ENCODE measurements at regions not wholly inside any gene's neighbourhood (a gene's known extent, or its start where the extent isn't known, plus 50 kb on each side); places are given as distances from the start of the nearest gene placed in this dataset.

- DNase-seq, result no peak
Observed at GRCh38 chr14:81673930-81674329, 140.3 kb upstream of the SEL1L start.

DNA sequence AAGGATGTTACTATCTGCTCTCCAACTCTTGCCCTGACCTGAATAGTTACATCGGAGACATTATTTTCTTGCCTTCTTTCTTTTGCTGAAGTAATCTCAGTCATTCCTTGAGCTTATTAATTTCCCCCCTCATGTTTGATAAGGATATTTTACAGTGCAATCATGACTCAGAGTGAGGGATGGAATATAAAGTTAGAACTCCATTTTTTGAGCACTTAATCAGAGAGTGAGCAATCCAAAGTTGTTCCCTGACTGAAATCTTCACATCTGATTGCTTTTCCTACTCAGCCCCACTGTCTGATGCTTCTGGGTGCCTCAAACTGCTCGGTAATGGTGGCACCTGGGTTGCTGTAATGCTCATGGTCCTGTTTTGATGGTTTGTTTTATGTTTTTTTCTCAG, 142.7 kb upstream of the SEL1L start:
- no peak for DNase-seq

- no peak for DNase-seq
Observed at GRCh38 chr14:81676879-81677278, 143.2 kb upstream of the SEL1L start.

GRCh38 chr14:81677736-81678135, 144.1 kb upstream of the SEL1L start:
- DNase-seq, result no peak

GRCh38 chr14:81679226-81679625, 145.6 kb upstream of the SEL1L start:
- DNase-seq, result no peak

DNA sequence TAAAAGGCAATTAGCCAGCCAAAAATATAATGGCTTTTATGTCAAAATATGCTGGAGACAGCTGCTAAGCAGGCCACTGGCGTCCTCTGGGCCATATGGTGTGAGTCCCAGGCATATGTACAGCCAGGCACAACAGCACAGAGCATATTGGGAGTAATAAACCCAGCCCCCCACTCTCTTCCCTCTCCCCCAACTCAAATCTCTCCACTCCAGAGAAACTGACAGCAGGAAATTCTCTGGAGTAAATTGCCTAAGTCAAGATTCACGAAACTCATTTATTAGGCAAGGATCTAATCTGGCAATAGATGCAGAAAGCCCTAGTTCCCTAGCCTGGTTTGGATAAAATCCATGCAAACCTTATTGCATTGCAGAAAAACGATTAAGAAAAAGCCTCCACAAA, 147.9 kb upstream of the SEL1L start:
- no peak for DNase-seq

- no peak for DNase-seq
Observed at GRCh38 chr14:81682134-81682533, 148.5 kb upstream of the SEL1L start.

DNA sequence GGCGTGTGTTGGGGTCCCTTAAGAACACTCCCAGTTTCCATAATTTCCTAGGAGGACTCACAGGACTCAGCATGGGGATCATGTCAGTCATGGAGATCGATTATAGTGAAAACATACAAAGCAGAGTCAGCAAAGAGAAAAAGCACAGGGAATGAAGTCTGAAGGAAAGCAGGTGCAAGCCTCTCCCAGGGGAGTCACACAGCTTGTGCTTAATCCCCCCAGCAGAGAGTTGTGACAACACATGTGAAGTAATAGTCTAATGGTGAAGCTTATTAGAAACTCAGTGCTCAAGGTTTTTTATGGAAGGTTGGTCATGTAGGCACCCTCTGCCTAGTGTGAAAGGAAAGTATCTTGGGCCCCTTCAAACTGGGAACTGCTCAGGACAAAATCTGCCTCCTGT, 149.0 kb upstream of the SEL1L start:
- no peak for DNase-seq

GRCh38 chr14:81684696-81685095, 151.0 kb upstream of the SEL1L start:
- DNase-seq, result no peak

GRCh38 chr14:81686512-81686911, 152.9 kb upstream of the SEL1L start:
- no peak for DNase-seq

GRCh38 chr14:81691931-81692330, 158.3 kb upstream of the SEL1L start:
- no peak for DNase-seq

GRCh38 chr14:81694419-81694818, 160.8 kb upstream of the SEL1L start:
- no peak for DNase-seq

GRCh38 chr14:81709681-81710080, 176.0 kb upstream of the SEL1L start:
- DNase-seq, result no peak

- no peak for DNase-seq
Observed at GRCh38 chr14:81710232-81710845, 176.7 kb upstream of the SEL1L start.

DNA sequence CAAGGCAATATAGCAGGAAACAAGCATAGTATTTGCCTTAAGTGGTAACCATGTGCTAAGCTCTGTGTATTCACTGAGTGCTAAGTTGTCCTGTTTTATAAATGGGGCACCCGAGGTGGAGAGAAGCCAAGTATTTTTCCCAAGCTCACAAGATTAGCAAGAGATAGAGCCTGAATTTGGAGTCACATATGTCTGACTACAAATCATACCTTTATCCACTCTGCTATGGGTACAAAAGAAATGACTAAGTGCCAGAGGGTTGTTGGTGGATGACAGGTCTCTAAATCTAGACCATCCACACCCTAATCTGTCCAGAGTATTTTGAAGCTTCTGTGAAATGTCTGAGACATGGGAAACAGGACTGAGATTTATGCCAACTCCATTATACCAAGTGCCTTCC, 182.1 kb upstream of the SEL1L start:
- no peak for DNase-seq

DNA sequence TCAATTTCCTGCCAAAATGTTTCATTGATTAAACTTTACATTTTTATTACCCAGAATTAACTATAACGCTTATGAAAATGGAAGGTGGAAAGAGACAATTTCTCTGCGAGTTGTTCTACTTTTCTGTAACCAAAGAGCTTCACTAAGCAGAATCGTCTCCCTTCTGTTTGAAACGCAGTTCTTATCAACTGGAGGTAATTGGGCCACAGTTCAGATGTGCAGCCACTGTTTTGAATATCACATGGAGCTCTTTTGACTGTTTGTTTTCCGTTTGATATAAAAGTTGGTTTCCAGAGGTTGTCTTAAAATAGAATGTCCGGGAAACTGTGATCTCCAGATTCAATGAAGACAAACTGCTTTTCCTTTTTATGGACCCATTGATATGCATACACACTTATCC, 183.3 kb upstream of the SEL1L start:
- DNase-seq, result no peak

GRCh38 chr14:81723956-81724355, 190.3 kb upstream of the SEL1L start:
- DNase-seq, result no peak

GRCh38 chr14:81727218-81727617, 193.6 kb upstream of the SEL1L start:
- no peak for DNase-seq

DNA sequence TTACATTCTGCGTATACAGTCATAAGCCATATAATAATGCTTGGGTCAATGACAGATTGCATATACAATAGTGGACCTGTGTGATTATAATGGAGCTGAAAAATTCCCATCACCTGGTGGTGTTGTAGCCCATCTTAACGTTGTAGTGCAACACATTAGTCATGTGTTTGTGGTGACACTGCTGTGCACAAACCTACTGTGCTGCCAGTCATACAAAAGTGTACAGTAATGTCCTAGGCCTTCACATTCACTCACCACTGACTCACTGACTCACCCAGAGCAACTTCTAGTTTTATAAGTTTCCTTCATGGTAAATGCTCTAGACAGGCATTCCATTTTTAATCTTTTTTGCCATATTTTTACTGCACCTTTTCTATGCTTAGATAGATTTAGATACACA, 194.8 kb upstream of the SEL1L start:
- no peak for DNase-seq

DNA sequence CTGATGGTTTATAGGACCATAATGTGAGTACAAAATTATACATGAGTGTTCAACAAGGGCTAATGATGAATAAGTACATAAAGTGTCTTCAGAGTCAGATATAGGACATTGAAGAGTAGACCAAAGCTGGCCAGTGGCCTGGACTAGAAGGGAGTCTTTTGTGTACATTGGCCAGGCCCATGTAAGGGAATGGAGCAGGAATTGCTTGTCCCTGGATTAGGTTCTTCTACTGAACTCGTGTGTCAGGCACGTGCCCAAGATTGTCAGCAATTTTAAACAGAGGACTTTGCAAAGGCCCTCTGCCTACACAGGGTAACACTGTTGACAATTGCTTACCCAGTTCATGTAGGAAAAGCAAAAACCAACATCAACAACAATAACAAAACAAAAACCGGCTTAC, 196.0 kb upstream of the SEL1L start:
- no peak for DNase-seq

DNA sequence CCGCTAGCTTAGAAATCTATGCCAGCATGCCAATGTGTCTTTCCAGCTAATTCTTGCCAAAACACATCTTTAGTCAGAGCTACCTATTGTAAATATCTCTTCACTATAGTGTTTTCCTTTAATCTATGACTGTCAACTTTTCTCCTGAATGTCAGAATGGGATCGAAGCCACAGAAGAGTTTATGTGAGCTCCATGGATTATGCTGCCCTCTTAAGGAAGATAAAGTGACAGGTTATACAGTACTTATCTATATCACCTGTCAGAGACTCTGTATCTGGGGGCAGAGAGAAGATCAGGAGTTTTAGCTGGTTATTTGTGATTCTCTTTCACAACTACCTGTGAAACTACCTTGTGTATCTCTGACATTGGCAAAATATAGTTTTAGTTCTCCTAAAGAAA, 204.3 kb upstream of the SEL1L start:
- DNase-seq, result no peak

GRCh38 chr14:81738946-81739659, 205.4 kb upstream of the SEL1L start:
- no peak for DNase-seq

- DNase-seq, result no peak
Observed at GRCh38 chr14:81743605-81744004, 210.0 kb upstream of the SEL1L start.

- DNase-seq, result no peak
Observed at GRCh38 chr14:81751198-81751597, 217.5 kb upstream of the SEL1L start.

- no peak for DNase-seq
Observed at GRCh38 chr14:81759541-81759940, 225.9 kb upstream of the SEL1L start.

Data from right forelimb (tissue), 1 donor.